ENCODE measurements at regions not wholly inside any gene's neighbourhood (a gene's known extent, or its start where the extent isn't known, plus 50 kb on each side); places are given as distances from the start of the nearest gene placed in this dataset.
"Not testable (repeated sequence)": the region's sequence is repeated elsewhere in the genome, so short reads cannot be mapped to it uniquely, and the experiment has no call there.

DNA sequence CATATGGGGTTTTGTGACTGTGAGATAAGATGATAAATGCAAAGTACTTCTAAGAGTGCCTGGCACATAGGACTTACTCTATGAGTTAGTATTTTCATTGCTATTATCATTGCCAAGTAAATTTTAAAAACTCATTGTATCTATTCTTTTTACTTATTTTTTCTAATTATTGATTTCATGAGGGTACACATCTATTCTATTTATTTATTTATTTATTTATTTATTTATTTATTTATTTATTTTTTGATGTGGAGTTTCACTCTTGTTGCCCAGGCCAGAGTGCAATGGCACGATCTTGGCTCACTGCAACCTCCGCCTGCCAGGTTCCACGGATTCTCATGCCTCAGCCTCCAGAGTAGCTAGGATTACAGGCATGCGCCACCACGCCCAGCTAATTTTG lies 556.6 kb upstream of the DIAPH2 start:
- H3K9ac ChIP-seq (ENCODE audit: low read length); H3K4me3 ChIP-seq (ENCODE audit: low read length); H3K27me3 ChIP-seq (ENCODE audit: low read length); H3K4me1 ChIP-seq (ENCODE audit: low read length); H3K79me2 ChIP-seq (ENCODE audit: low read length); DNase-seq; H3K9me2 ChIP-seq (replicated peaks; ENCODE audit: insufficient read depth, low read length); H4K20me1 ChIP-seq (ENCODE audit: insufficient read depth, low read depth, low read length); H3K4me2 ChIP-seq (ENCODE audit: low read depth, low read length, poor library complexity, severe bottlenecking); H3K27ac ChIP-seq (ENCODE audit: low read length); H3K36me3 ChIP-seq (ENCODE audit: insufficient read depth, low read length); H2AFZ ChIP-seq (ENCODE audit: low read length): not testable (repeated sequence)
- peaks cover 54% of the 10 kb centered on the region for H3K9me3 ChIP-seq (ENCODE audit: low read length)

GRCh38 chrX:96140796-96141195 lies 543.8 kb upstream of the DIAPH2 start:
- Histone ChIP-seq H3K4me2 (ENCODE audit: low read depth, low read length, poor library complexity, severe bottlenecking) (no peak overlapping the region), H4K20me1 (ENCODE audit: insufficient read depth, low read depth, low read length) (no peaks in the 10 kb centered on the region), H3K9me2 (replicated peaks; ENCODE audit: insufficient read depth, low read length) (no peaks in the 10 kb centered on the region), H2AFZ (ENCODE audit: low read length) (no peak overlapping the region), H3K79me2 (ENCODE audit: low read length) (no peaks in the 10 kb centered on the region), H3K9me3 (ENCODE audit: low read length) (peaks cover 40% of the 10 kb centered on the region), H3K27ac (ENCODE audit: low read length) (no peak overlapping the region), H3K36me3 (ENCODE audit: insufficient read depth, low read length) (no peaks in the 10 kb centered on the region), H3K4me1 (ENCODE audit: low read length) (no peaks in the 10 kb centered on the region), H3K9ac (ENCODE audit: low read length) (no peak overlapping the region), H3K4me3 (ENCODE audit: low read length) (no peak overlapping the region), H3K27me3 (ENCODE audit: low read length) (no peaks in the 10 kb centered on the region)
- no peak for DNase-seq

GRCh38 chrX:96147681-96148080 lies 537.0 kb upstream of the DIAPH2 start:
- no peaks in the 10 kb centered on the region for H3K79me2 ChIP-seq (ENCODE audit: low read length)
- no peak overlapping the region for H3K27ac ChIP-seq (ENCODE audit: low read length)
- DNase-seq = no peak
- H2AFZ ChIP-seq (ENCODE audit: low read length) = no peak overlapping the region
- H3K4me3 ChIP-seq (ENCODE audit: low read length) = no peak overlapping the region
- no peaks in the 10 kb centered on the region for H3K9me2 ChIP-seq (replicated peaks; ENCODE audit: insufficient read depth, low read length)
- H3K4me1 ChIP-seq (ENCODE audit: low read length) = no peaks in the 10 kb centered on the region
- no peaks in the 10 kb centered on the region for H3K36me3 ChIP-seq (ENCODE audit: insufficient read depth, low read length)
- no peak overlapping the region for H3K4me2 ChIP-seq (ENCODE audit: low read depth, low read length, poor library complexity, severe bottlenecking)
- H3K9me3 ChIP-seq (ENCODE audit: low read length) = peaks cover 35% of the 10 kb centered on the region
- no peaks in the 10 kb centered on the region for H4K20me1 ChIP-seq (ENCODE audit: insufficient read depth, low read depth, low read length)
- no peaks in the 10 kb centered on the region for H3K27me3 ChIP-seq (ENCODE audit: low read length)
- no peak overlapping the region for H3K9ac ChIP-seq (ENCODE audit: low read length)

GRCh38 chrX:96170626-96171025 lies 514.0 kb upstream of the DIAPH2 start:
- H3K79me2 ChIP-seq (ENCODE audit: low read length) = no peaks in the 10 kb centered on the region
- no peak overlapping the region for H3K9ac ChIP-seq (ENCODE audit: low read length)
- no peaks in the 10 kb centered on the region for H3K9me2 ChIP-seq (replicated peaks; ENCODE audit: insufficient read depth, low read length)
- H3K9me3 ChIP-seq (ENCODE audit: low read length) = peaks cover 14% of the 10 kb centered on the region; the same call in 1 of the 2 replicates
- H3K4me1 ChIP-seq (ENCODE audit: low read length) = no peaks in the 10 kb centered on the region
- H4K20me1 ChIP-seq (ENCODE audit: insufficient read depth, low read depth, low read length) = no peaks in the 10 kb centered on the region
- H3K36me3 ChIP-seq (ENCODE audit: insufficient read depth, low read length) = no peaks in the 10 kb centered on the region
- H3K4me3 ChIP-seq (ENCODE audit: low read length) = no peak overlapping the region
- no peak overlapping the region for H3K27ac ChIP-seq (ENCODE audit: low read length)
- no peaks in the 10 kb centered on the region for H3K27me3 ChIP-seq (ENCODE audit: low read length)
- H3K4me2 ChIP-seq (ENCODE audit: low read depth, low read length, poor library complexity, severe bottlenecking) = no peak overlapping the region
- H2AFZ ChIP-seq (ENCODE audit: low read length) = no peak overlapping the region
- DNase-seq = no peak

GRCh38 chrX:96176921-96177320 lies 507.7 kb upstream of the DIAPH2 start:
- H3K4me1 ChIP-seq (ENCODE audit: low read length) = no peaks in the 10 kb centered on the region
- H2AFZ ChIP-seq (ENCODE audit: low read length) = no peak overlapping the region
- no peaks in the 10 kb centered on the region for H3K79me2 ChIP-seq (ENCODE audit: low read length)
- H3K4me3 ChIP-seq (ENCODE audit: low read length) = no peak overlapping the region
- H3K9me3 ChIP-seq (ENCODE audit: low read length) = no peaks in the 10 kb centered on the region; the same call in 1 of the 2 replicates
- H3K9ac ChIP-seq (ENCODE audit: low read length) = no peak overlapping the region
- no peaks in the 10 kb centered on the region for H3K36me3 ChIP-seq (ENCODE audit: insufficient read depth, low read length)
- no peaks in the 10 kb centered on the region for H3K9me2 ChIP-seq (replicated peaks; ENCODE audit: insufficient read depth, low read length)
- no peak overlapping the region for H3K27ac ChIP-seq (ENCODE audit: low read length)
- no peak for DNase-seq
- no peaks in the 10 kb centered on the region for H3K27me3 ChIP-seq (ENCODE audit: low read length)
- H3K4me2 ChIP-seq (ENCODE audit: low read depth, low read length, poor library complexity, severe bottlenecking) = no peak overlapping the region
- H4K20me1 ChIP-seq (ENCODE audit: insufficient read depth, low read depth, low read length) = no peaks in the 10 kb centered on the region

DNA sequence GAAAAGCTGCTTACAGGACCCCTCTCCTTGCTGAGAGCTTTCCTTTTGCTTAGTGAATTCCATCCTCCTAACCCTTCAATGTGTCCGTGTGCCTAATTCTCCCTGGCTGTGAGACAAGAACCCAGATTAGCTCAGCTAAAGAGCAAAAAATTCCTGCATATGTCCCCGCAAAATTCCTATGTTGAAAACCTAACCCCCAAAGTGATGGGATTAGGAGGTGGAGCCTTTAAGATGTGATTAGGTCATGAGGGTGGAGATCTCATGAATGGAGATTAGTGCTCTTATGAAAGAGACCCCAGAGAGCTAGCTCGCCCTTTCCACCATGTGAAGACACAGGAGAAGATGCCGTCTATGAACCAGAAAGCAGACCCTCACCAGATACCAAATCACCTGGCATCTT lies 503.0 kb upstream of the DIAPH2 start:
- no peak overlapping the region for H3K27ac ChIP-seq (ENCODE audit: low read length)
- no peaks in the 10 kb centered on the region for H3K4me1 ChIP-seq (ENCODE audit: low read length)
- H3K4me3 ChIP-seq (ENCODE audit: low read length) = no peak overlapping the region
- no peaks in the 10 kb centered on the region for H4K20me1 ChIP-seq (ENCODE audit: insufficient read depth, low read depth, low read length)
- DNase-seq = no peak
- H3K4me2 ChIP-seq (ENCODE audit: low read depth, low read length, poor library complexity, severe bottlenecking) = no peak overlapping the region
- no peak overlapping the region for H3K9ac ChIP-seq (ENCODE audit: low read length)
- H3K27me3 ChIP-seq (ENCODE audit: low read length) = no peaks in the 10 kb centered on the region
- no peak overlapping the region for H2AFZ ChIP-seq (ENCODE audit: low read length)
- no peaks in the 10 kb centered on the region for H3K79me2 ChIP-seq (ENCODE audit: low read length)
- H3K36me3 ChIP-seq (ENCODE audit: insufficient read depth, low read length) = no peaks in the 10 kb centered on the region
- no peaks in the 10 kb centered on the region for H3K9me2 ChIP-seq (replicated peaks; ENCODE audit: insufficient read depth, low read length)
- no peaks in the 10 kb centered on the region; the same call in 1 of the 2 replicates for H3K9me3 ChIP-seq (ENCODE audit: low read length)

GRCh38 chrX:96182366-96182765 lies 502.3 kb upstream of the DIAPH2 start:
- Histone ChIP-seq H3K27ac (ENCODE audit: low read length) (no peak overlapping the region), H3K4me1 (ENCODE audit: low read length) (no peaks in the 10 kb centered on the region), H4K20me1 (ENCODE audit: insufficient read depth, low read depth, low read length) (no peaks in the 10 kb centered on the region), H3K79me2 (ENCODE audit: low read length) (no peaks in the 10 kb centered on the region), H3K4me3 (ENCODE audit: low read length) (no peak overlapping the region), H3K4me2 (ENCODE audit: low read depth, low read length, poor library complexity, severe bottlenecking) (no peak overlapping the region), H3K27me3 (ENCODE audit: low read length) (no peaks in the 10 kb centered on the region), H3K9me2 (replicated peaks; ENCODE audit: insufficient read depth, low read length) (no peaks in the 10 kb centered on the region), H3K36me3 (ENCODE audit: insufficient read depth, low read length) (no peaks in the 10 kb centered on the region), H3K9ac (ENCODE audit: low read length) (no peak overlapping the region), H2AFZ (ENCODE audit: low read length) (no peak overlapping the region), H3K9me3 (ENCODE audit: low read length) (no peaks in the 10 kb centered on the region)
- peak; percentile 69 for DNase-seq

DNA sequence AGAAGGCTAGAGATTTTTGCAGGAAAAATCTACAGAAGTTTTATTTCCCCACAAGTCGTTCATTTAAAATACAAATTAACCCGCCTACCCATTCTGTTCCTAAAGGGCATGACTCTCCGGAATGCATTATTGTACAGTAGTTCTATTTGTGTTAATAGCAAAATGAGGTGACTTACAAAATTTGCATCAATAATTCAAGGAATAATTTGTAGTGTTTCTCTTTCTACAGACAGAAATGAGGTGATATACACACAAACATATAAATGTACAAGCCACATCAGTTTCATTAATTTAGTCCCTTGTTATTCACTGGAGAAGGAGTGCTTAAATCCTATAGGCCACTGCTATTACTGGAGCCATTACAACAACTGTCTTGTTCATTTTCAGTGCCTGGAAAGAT lies 501.3 kb upstream of the DIAPH2 start:
- no peak overlapping the region for H2AFZ ChIP-seq (ENCODE audit: low read length)
- no peak overlapping the region for H3K27ac ChIP-seq (ENCODE audit: low read length)
- H3K4me1 ChIP-seq (ENCODE audit: low read length) = no peaks in the 10 kb centered on the region
- H3K27me3 ChIP-seq (ENCODE audit: low read length) = no peaks in the 10 kb centered on the region
- H3K4me2 ChIP-seq (ENCODE audit: low read depth, low read length, poor library complexity, severe bottlenecking) = no peak overlapping the region
- H3K36me3 ChIP-seq (ENCODE audit: insufficient read depth, low read length) = no peaks in the 10 kb centered on the region
- no peaks in the 10 kb centered on the region for H3K9me3 ChIP-seq (ENCODE audit: low read length)
- no peaks in the 10 kb centered on the region for H3K9me2 ChIP-seq (replicated peaks; ENCODE audit: insufficient read depth, low read length)
- no peak overlapping the region for H3K9ac ChIP-seq (ENCODE audit: low read length)
- no peak overlapping the region for H3K4me3 ChIP-seq (ENCODE audit: low read length)
- no peaks in the 10 kb centered on the region for H3K79me2 ChIP-seq (ENCODE audit: low read length)
- DNase-seq = no peak
- H4K20me1 ChIP-seq (ENCODE audit: insufficient read depth, low read depth, low read length) = no peaks in the 10 kb centered on the region

DNA sequence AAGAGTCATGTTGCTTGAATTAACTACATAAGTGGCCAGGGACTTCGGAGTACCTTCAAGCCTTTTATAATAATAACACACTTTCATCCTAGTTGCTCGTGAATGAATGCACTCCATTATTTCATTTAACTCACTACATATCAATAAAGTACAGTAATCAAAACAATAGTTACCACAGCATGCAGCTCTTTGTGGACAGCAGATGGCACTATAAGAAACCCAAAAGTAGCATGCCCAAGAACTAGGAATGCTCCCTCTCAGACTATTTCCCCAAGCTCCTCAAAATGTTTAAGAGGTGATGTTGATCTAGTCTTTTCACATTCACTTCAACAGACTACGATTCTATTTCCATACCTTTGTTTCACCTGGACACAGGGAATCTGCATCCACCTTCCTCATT lies 500.8 kb upstream of the DIAPH2 start:
- no peaks in the 10 kb centered on the region for H3K9me2 ChIP-seq (replicated peaks; ENCODE audit: insufficient read depth, low read length)
- H3K4me3 ChIP-seq (ENCODE audit: low read length) = no peak overlapping the region
- H2AFZ ChIP-seq (ENCODE audit: low read length) = no peak overlapping the region
- no peak overlapping the region for H3K27ac ChIP-seq (ENCODE audit: low read length)
- no peaks in the 10 kb centered on the region for H3K79me2 ChIP-seq (ENCODE audit: low read length)
- no peaks in the 10 kb centered on the region for H3K27me3 ChIP-seq (ENCODE audit: low read length)
- no peak overlapping the region for H3K4me2 ChIP-seq (ENCODE audit: low read depth, low read length, poor library complexity, severe bottlenecking)
- no peaks in the 10 kb centered on the region for H4K20me1 ChIP-seq (ENCODE audit: insufficient read depth, low read depth, low read length)
- no peak overlapping the region for H3K9ac ChIP-seq (ENCODE audit: low read length)
- no peaks in the 10 kb centered on the region for H3K4me1 ChIP-seq (ENCODE audit: low read length)
- DNase-seq = peak; percentile 48
- no peaks in the 10 kb centered on the region for H3K36me3 ChIP-seq (ENCODE audit: insufficient read depth, low read length)
- H3K9me3 ChIP-seq (ENCODE audit: low read length) = no peaks in the 10 kb centered on the region

All from Karpas-422 (cell line).